Fibroblast of pulmonary artery (primary cell): ENCODE measurements at regions not wholly inside any gene's neighbourhood (a gene's known extent, or its start where the extent isn't known, plus 50 kb on each side); places are given as distances from the start of the nearest gene placed in this dataset.

ENCODE experiments used
- DNase-seq: peaks from one replicate; pipeline ENCODE4 v3.0.0-alpha.2; 2010; ENCODE audit warnings: low read depth
- H3K4me3 ChIP-seq: replicated peaks from 2 replicates; pipeline ENCODE4 v1.5.1; 2011; ENCODE audit warnings: low read depth, mild to moderate bottlenecking, control low read depth, low read length, moderate library complexity
- TF ChIP-seq, protein P1 (sequence below): IDR thresholded peaks from 2 replicates; pipeline ENCODE4 v1.5.1; 2011; ENCODE audit warnings: mild to moderate bottlenecking, control low read depth, low read length, inconsistent platforms; ENCODE audit errors: missing control alignments

- DNase-seq = no peak
- TF ChIP-seq, protein P1, sequence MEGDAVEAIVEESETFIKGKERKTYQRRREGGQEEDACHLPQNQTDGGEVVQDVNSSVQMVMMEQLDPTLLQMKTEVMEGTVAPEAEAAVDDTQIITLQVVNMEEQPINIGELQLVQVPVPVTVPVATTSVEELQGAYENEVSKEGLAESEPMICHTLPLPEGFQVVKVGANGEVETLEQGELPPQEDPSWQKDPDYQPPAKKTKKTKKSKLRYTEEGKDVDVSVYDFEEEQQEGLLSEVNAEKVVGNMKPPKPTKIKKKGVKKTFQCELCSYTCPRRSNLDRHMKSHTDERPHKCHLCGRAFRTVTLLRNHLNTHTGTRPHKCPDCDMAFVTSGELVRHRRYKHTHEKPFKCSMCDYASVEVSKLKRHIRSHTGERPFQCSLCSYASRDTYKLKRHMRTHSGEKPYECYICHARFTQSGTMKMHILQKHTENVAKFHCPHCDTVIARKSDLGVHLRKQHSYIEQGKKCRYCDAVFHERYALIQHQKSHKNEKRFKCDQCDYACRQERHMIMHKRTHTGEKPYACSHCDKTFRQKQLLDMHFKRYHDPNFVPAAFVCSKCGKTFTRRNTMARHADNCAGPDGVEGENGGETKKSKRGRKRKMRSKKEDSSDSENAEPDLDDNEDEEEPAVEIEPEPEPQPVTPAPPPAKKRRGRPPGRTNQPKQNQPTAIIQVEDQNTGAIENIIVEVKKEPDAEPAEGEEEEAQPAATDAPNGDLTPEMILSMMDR = no peak
- no peak overlapping the region for H3K4me3 ChIP-seq
These were observed 1031.5 kb upstream of the CNTNAP5 start for GRCh38 chr2:122993592-122993991.

GRCh38 chr2:122999258-122999657, 1025.8 kb upstream of the CNTNAP5 start:
- no peak for DNase-seq
- H3K4me3 ChIP-seq = no peak overlapping the region
- TF ChIP-seq, protein P1 = no peak

DNA sequence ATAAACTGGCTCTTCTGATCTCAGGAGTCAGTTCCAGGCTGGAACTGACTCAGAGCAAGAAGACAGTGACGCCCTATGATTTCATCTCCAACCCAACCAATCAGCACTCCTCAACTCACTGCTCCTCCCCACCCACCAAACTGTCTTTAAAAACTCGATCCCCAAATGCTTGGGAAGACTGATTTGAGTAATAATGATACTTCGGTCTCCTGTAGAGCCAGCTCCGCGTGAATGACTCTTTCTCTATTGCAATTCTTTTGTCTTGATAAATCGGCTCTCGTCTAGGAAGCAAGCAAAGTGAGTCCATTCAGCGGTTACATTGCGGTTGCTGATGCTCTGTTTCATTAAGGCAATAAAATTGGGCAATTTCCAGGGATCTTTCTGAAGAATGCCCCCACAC, 1025.3 kb upstream of the CNTNAP5 start:
- DNase-seq = no peak
- no peak overlapping the region for H3K4me3 ChIP-seq
- TF ChIP-seq, protein P1 = no peak

GRCh38 chr2:123002660-123003248, 1022.3 kb upstream of the CNTNAP5 start:
- DNase-seq = no peak
- TF ChIP-seq, protein P1 = no peak
- no peak overlapping the region for H3K4me3 ChIP-seq

DNA sequence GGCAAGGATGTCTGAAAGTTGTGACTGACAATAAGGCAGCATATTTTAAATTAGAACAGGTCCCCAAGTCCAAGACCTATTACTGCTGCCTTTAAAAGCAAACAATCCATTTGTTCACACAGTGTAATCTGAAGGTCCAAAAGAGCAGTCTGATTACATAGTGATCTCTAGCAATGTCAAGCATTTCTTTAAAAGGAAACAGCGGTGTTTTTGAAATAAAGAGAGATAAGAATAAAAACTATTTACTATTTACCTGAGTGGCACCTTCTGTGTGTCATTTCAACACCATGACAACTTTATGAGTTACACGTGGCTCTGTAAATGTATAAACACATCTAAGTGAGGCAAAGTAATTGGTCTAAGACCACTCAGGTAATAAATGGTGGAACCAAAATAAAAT, 1009.9 kb upstream of the CNTNAP5 start:
- TF ChIP-seq, protein P1 = no peak
- no peak overlapping the region for H3K4me3 ChIP-seq
- no peak for DNase-seq

GRCh38 chr2:123035541-123035940, 989.5 kb upstream of the CNTNAP5 start:
- TF ChIP-seq, protein P1 = no peak
- no peak for DNase-seq
- no peak overlapping the region for H3K4me3 ChIP-seq

DNA sequence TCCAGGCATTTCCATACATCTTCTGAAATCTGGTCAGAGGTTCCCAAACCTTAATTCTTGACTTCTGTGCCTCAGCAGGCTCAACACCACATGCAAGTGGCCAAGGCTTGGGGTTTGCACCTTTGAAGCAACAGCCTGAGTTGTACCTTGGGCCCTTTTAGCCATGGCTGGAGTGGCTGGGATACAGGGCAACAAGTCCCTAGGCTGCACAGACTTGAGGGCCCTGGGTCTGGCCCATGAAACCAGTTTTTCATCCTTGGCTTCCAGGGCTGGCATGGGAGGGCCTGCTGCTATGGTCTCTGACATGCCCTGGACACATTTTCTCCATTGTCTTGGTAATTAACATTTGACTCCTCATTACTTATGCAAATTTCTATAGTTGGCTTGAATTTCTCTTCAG, 988.8 kb upstream of the CNTNAP5 start:
- no peak overlapping the region for H3K4me3 ChIP-seq
- no peak for DNase-seq
- TF ChIP-seq, protein P1 = no peak
